Parathyroid adenoma (tissue), 2 donors: ENCODE measurements at regions not wholly inside any gene's neighbourhood (a gene's known extent, or its start where the extent isn't known, plus 50 kb on each side); places are given as distances from the start of the nearest gene placed in this dataset.
A peak's percentile ranks its signal among the peaks of the same experiment; 100 is the strongest.

Experiments
- H2AFZ ChIP-seq: fragments of 300-600 bp; sonication (generic); one replicate; pipeline ENCODE4 v1.7.0; 2017; ENCODE audit warnings: antibody characterized with exemption, mild to moderate bottlenecking
- H3K27ac ChIP-seq: fragments of 300-600 bp; sonication (generic); one replicate; pipeline ENCODE4 v1.7.0; 2017
- H3K27me3 ChIP-seq: fragments of 300-600 bp; sonication (generic); one replicate; pipeline ENCODE4 v1.7.0; 2017; ENCODE audit warnings: low read length; ENCODE audit not compliant: control insufficient read depth, insufficient read depth
- H3K36me3 ChIP-seq: fragments of 300-600 bp; sonication (generic); one replicate; pipeline ENCODE4 v1.7.0; 2017; ENCODE audit warnings: low read length; ENCODE audit not compliant: control insufficient read depth, insufficient read depth
- H3K4me1 ChIP-seq: fragments of 300-600 bp; sonication (generic); one replicate; pipeline ENCODE4 v1.7.0; 2017; ENCODE audit warnings: control low read depth
- H3K4me2 ChIP-seq: fragments of 300-600 bp; sonication (generic); one replicate; pipeline ENCODE4 v1.7.0; 2017; ENCODE audit warnings: low read length
- H3K4me3 ChIP-seq: fragments of 300-600 bp; sonication (generic); one replicate; pipeline ENCODE4 v1.7.0; 2017; ENCODE audit warnings: low read depth, low read length
- H3K79me2 ChIP-seq: fragments of 300-600 bp; sonication (generic); one replicate; pipeline ENCODE4 v1.7.0; 2017; ENCODE audit warnings: control low read depth
- H3K9ac ChIP-seq: fragments of 300-600 bp; sonication (generic); one replicate; pipeline ENCODE4 v1.7.0; 2017; ENCODE audit warnings: mild to moderate bottlenecking
- H3K9me3 ChIP-seq: fragments of 300-600 bp; sonication (generic); one replicate; pipeline ENCODE4 v1.7.0; 2017; ENCODE audit warnings: low read length; ENCODE audit not compliant: control insufficient read depth
- CTCF ChIP-seq: fragments of 300-600 bp; sonication (generic); IDR thresholded peaks from one replicate; pipeline ENCODE4 v1.7.0; 2017; ENCODE audit warnings: antibody characterized with exemption, mild to moderate bottlenecking
- donor health status: primary hyperparathyroidism.

DNA sequence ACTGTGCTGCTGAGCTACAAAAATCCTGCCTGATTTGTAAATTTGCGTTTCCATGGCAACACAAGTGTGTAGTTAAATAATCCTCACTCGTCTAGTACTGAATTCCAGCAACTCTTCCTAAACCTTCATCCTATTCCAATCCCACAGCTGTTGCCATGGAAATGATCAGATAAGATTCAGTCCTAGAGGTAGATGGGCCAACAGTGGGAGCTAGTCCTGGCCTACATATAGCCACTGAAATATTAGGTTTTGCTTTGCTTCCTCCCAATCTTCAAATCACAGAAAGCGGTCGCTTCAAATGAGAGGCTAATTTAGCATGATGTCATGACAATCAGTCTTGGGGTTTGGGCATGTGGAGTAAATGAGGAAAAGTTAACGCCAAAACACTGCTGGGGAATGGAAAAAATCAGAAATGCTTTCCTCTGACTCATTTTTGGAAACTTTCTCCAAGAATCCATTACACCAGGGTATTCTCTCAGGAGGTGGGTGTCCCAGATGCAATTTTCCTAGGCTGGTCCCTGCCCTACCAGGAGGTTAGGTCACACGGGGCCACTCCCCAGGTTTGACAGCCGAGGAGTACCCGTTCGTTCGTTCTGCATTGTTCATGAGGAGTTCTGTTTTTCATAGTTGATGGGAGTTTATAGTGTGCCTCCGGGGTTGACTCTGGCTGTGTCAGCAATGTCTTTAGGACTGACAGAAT, 159.2 kb upstream of the SLCO3A1 start:
- H3K27me3 ChIP-seq: no peaks in the 10 kb centered on the region
- H3K4me1 ChIP-seq: no peaks in the 10 kb centered on the region
- H3K9ac ChIP-seq: no peak overlapping the region
- no peak overlapping the region for H3K4me3 ChIP-seq
- H3K4me2 ChIP-seq: no peak overlapping the region
- no peak for TF ChIP-seq CTCF
- H3K36me3 ChIP-seq: no peaks in the 10 kb centered on the region
- no peaks in the 10 kb centered on the region for H3K9me3 ChIP-seq
- no peaks in the 10 kb centered on the region for H3K79me2 ChIP-seq
- peak overlapping the region; percentile 55 for H3K27ac ChIP-seq
- no peak overlapping the region for H2AFZ ChIP-seq

DNA sequence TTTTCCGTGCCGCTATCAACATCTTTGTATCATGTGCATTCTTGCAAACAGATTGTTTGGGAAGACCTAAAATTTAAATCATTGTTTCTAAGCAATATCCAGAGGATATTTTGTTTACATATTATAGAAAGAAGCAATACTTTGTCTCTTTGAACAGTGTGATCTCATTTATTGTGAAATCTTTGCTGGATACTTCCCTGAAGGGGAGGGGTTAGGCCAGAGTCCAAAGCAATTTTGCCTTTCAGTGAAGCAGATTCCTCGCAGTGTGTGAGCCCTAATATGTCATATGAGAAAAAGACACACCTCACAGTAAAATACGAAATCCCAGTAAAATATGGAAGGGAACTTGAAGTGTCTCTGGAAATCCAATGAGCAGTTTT, 158.7 kb upstream of the SLCO3A1 start:
- Histone ChIP-seq H3K9ac (no peak overlapping the region), H3K4me3 (no peak overlapping the region)
- no peak for TF ChIP-seq CTCF

DNA sequence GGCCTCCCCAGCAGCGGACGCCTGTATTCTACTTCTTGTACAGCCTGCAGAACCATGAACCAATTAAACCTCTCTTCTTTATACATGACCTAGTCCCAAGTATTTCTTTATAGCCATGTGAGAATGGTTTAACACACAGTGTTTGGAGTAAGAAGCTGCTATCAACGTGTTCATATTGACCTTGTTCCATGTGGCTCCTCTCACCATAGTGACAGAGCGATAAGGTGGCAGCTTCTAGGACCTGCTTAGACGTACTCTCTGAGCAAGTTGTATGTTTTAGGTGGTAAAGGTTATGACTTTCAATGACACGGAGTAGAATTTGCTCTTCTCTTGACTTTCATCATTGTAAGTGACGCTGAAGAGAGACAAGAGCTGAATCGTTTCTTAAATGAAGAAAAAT, 157.7 kb upstream of the SLCO3A1 start:
- Histone ChIP-seq H3K4me1 (no peaks in the 10 kb centered on the region), H3K27me3 (no peaks in the 10 kb centered on the region), H3K79me2 (no peaks in the 10 kb centered on the region), H3K27ac (no peak overlapping the region), H3K4me2 (no peak overlapping the region), H2AFZ (no peak overlapping the region), H3K9ac (no peak overlapping the region), H3K36me3 (no peaks in the 10 kb centered on the region), H3K9me3 (no peaks in the 10 kb centered on the region), H3K4me3 (no peak overlapping the region)
- TF ChIP-seq CTCF: no peak

More for the DNA sequence above, 158.7 kb upstream of the SLCO3A1 start:
- Histone ChIP-seq H3K9me3 (no peaks in the 10 kb centered on the region), H3K4me2 (no peak overlapping the region), H3K79me2 (no peaks in the 10 kb centered on the region), H3K4me1 (no peaks in the 10 kb centered on the region), H3K36me3 (no peaks in the 10 kb centered on the region), H2AFZ (no peak overlapping the region), H3K27ac (peak overlapping the region; percentile 55), H3K27me3 (no peaks in the 10 kb centered on the region)

DNA sequence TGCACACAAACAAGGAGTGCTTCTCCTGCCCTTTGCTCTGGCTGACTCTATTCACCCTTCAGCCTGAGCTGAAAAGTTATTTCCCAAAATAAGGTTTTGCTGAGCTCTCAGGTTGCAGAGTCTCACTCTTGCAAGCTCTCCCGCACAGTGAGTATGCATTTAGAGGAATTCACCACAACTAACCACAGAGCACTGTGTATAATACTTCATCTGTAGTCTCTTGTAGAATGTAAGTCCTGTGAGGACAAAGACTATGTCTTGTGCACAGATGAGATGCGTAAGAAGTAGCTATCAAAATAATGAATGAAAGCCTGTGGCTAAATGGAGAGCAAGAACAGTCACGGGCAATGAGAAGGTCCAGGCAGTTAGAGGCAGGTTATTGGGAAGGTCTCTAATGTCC, 156.5 kb upstream of the SLCO3A1 start:
- Histone ChIP-seq H3K79me2 (no peaks in the 10 kb centered on the region), H3K4me1 (no peaks in the 10 kb centered on the region), H2AFZ (no peak overlapping the region), H3K4me2 (no peak overlapping the region), H3K9ac (no peak overlapping the region), H3K27me3 (no peaks in the 10 kb centered on the region), H3K27ac (no peak overlapping the region), H3K9me3 (no peaks in the 10 kb centered on the region), H3K4me3 (no peak overlapping the region), H3K36me3 (no peaks in the 10 kb centered on the region)
- no peak for TF ChIP-seq CTCF

- no peak overlapping the region for H3K27ac ChIP-seq
- H3K36me3 ChIP-seq: no peaks in the 10 kb centered on the region
- H3K9me3 ChIP-seq: no peaks in the 10 kb centered on the region
- H3K4me3 ChIP-seq: no peak overlapping the region
- no peak overlapping the region for H3K9ac ChIP-seq
- H3K79me2 ChIP-seq: no peaks in the 10 kb centered on the region
- no peaks in the 10 kb centered on the region for H3K4me1 ChIP-seq
- H2AFZ ChIP-seq: no peak overlapping the region
- TF ChIP-seq CTCF: no peak
- H3K4me2 ChIP-seq: no peak overlapping the region
- H3K27me3 ChIP-seq: no peaks in the 10 kb centered on the region
Observed at GRCh38 chr15:91698241-91698640, 155.3 kb upstream of the SLCO3A1 start.
